CD14-positive monocyte (primary cell): ENCODE measurements at regions not wholly inside any gene's neighbourhood (a gene's known extent, or its start where the extent isn't known, plus 50 kb on each side); places are given as distances from the start of the nearest gene placed in this dataset.

Experiments
- DNase-seq, 3 donors: peaks; one replicate each; pipeline ENCODE4 v3.0.0-alpha.2; 2011 to 2022
- H2AFZ ChIP-seq: 2 replicates; pipeline ENCODE4 v1.6.0; 2012; ENCODE audit warnings: mild to moderate bottlenecking, low read depth, low read length, inconsistent platforms; ENCODE audit not compliant: insufficient read depth, poor library complexity, severe bottlenecking
- H3K27ac ChIP-seq, 2 donors: 1 replicate in 1 of 2; 2 replicates in 1 of 2; pipeline ENCODE4 v1.5.1; 2012 to 2013; ENCODE audit warnings: low read length in 2 of 2, control low read depth in 1 of 2, inconsistent platforms in 1 of 2, low read depth in 1 of 2, mild to moderate bottlenecking in 1 of 2
- H3K27me3 ChIP-seq, 2 donors: one replicate each; pipeline versions ENCODE4 v1.6.0 to v1.6.1; 2011 to 2013; ENCODE audit warnings: low read length in 2 of 2; ENCODE audit not compliant: control insufficient read depth in 2 of 2, insufficient read depth in 2 of 2
- H3K36me3 ChIP-seq, 2 donors: replicated peaks in 1 of 2; 1 replicate in 1 of 2; 2 replicates in 1 of 2; pipeline versions ENCODE4 v1.5.1 to v1.6.1; 2012 to 2013; ENCODE audit warnings: low read length in 2 of 2, control low read depth in 1 of 2, inconsistent platforms in 1 of 2, mild to moderate bottlenecking in 1 of 2; ENCODE audit not compliant: insufficient read depth in 2 of 2, control insufficient read depth in 1 of 2
- H3K4me1 ChIP-seq, 2 donors: 1 replicate in 1 of 2; 2 replicates in 1 of 2; pipeline versions ENCODE4 v1.5.1 to v1.6.1; 2012 to 2013; ENCODE audit warnings: low read length in 2 of 2, control low read depth in 1 of 2, inconsistent platforms in 1 of 2, mild to moderate bottlenecking in 1 of 2, moderate library complexity in 1 of 2; ENCODE audit not compliant: insufficient read depth in 2 of 2, control insufficient read depth in 1 of 2
- H3K4me2 ChIP-seq: replicated peaks from 2 replicates; pipeline ENCODE3; 2012; ENCODE audit warnings: low read length, moderate library complexity, mild to moderate bottlenecking; ENCODE audit not compliant: poor library complexity, severe bottlenecking; ENCODE audit errors: extremely low read depth
- H3K4me3 ChIP-seq, 3 experiments: fragments of 200-600 bp in 1 of 3; sonication (generic) in 1 of 3; replicated peaks in 1 of 3; 1 replicate in 2 of 3; 2 replicates in 1 of 3; pipeline ENCODE4 v1.5.1; 2011 to 2013; ENCODE audit warnings: low read length in 3 of 3, mild to moderate bottlenecking in 3 of 3, control low read depth in 2 of 3, low read depth in 2 of 3, inconsistent platforms in 1 of 3, moderate library complexity in 1 of 3
- H3K79me2 ChIP-seq: 2 replicates; pipeline ENCODE4 v1.6.0; 2012; ENCODE audit warnings: mild to moderate bottlenecking, control low read depth, inconsistent platforms, low read length, moderate library complexity; ENCODE audit not compliant: insufficient read depth
- H3K9ac ChIP-seq: 2 replicates; pipeline ENCODE4 v1.6.0; 2017; ENCODE audit warnings: low read length, mild to moderate bottlenecking; ENCODE audit not compliant: insufficient read depth, poor library complexity, severe bottlenecking
- H3K9me3 ChIP-seq, 2 donors: replicated peaks in 1 of 2; 1 replicate in 1 of 2; 2 replicates in 1 of 2; pipeline versions ENCODE4 v1.5.1 to v1.6.1; 2012 to 2013; ENCODE audit warnings: low read length in 2 of 2, control low read depth in 1 of 2; ENCODE audit not compliant: control insufficient read depth in 1 of 2, insufficient read depth in 1 of 2
- H4K20me1 ChIP-seq: 2 replicates; pipeline ENCODE4 v1.6.0; 2012; ENCODE audit warnings: mild to moderate bottlenecking, low read length, control low read depth, moderate library complexity; ENCODE audit not compliant: insufficient read depth
- H3K27ac Mint-ChIP-seq, 7 donors: one replicate each; pipeline ENCODE4 v1.8.0; 2020; ENCODE audit warnings: mild to moderate bottlenecking in 7 of 7, mixed read lengths in 7 of 7, moderate library complexity in 6 of 7, inconsistent platforms in 2 of 7
- H3K27me3 Mint-ChIP-seq, 3 donors: one replicate each; pipeline ENCODE4 v1.8.0; 2021 to 2022; ENCODE audit warnings: low read depth in 3 of 3, mild to moderate bottlenecking in 3 of 3, mixed read lengths in 3 of 3, moderate library complexity in 3 of 3, inconsistent platforms in 1 of 3
- H3K36me3 Mint-ChIP-seq, 2 donors: one replicate each; pipeline ENCODE4 v1.8.0; 2020; ENCODE audit warnings: mixed read lengths in 2 of 2, inconsistent platforms in 1 of 2, mild to moderate bottlenecking in 1 of 2
- H3K4me1 Mint-ChIP-seq: one replicate; pipeline ENCODE4 v1.8.0; 2020; ENCODE audit warnings: mild to moderate bottlenecking, mixed read lengths
- H3K4me3 Mint-ChIP-seq, 2 donors: one replicate each; pipeline ENCODE4 v1.8.0; 2020; ENCODE audit warnings: mild to moderate bottlenecking in 2 of 2, mixed read lengths in 2 of 2, moderate library complexity in 1 of 2
- H3K9me3 Mint-ChIP-seq, 7 donors: one replicate each; pipeline ENCODE4 v1.8.0; 2020 to 2022; ENCODE audit warnings: mixed read lengths in 7 of 7, mild to moderate bottlenecking in 6 of 7, moderate library complexity in 6 of 7, inconsistent platforms in 2 of 7
- CTCF ChIP-seq: fragments of 200-600 bp; IDR thresholded peaks from one replicate; pipeline ENCODE4 v1.8.0; 2022; ENCODE audit warnings: antibody characterized with exemption, mild to moderate bottlenecking
- WGBS: methylation state at CpG from one replicate; pipeline ENCODE4 v1.1.5; 2013; ENCODE audit warnings: missing lambda C conversion rate; ENCODE audit not compliant: insufficient coverage; 5-methylcytosine and 5-hydroxymethylcytosine counted together
- intact Hi-C, 2 donors: fragments of 100-400 bp; cut with micrococcal nuclease; formaldehyde crosslinking; loops; one replicate each; pipeline versions ENCODE4 v1.15.0 to v1.15.1; 2023

DNA sequence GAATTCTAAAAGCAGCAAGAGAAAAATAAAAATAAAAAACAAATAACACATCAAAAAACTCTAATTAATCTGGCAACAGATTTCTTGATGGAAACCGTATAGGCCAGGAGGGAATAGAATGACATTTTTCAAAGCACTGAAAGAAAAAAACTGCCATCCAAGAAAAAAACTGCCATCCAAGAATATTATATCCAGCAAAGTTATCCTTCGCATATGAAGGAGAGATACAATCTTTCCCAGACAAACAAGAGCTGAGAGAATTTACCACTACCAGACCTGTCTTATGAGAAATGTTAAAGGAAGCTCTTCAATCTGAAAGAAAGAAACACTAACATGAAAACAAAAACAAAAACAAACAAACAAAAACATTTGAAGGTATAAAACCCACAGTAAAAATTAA, 214.8 kb downstream of the EMP1 start:
- H4K20me1 ChIP-seq, result no peaks in the 10 kb centered on the region
- no peaks in the 10 kb centered on the region for H3K36me3 Mint-ChIP-seq
- H3K4me1 ChIP-seq, result no peaks in the 10 kb centered on the region
- TF ChIP-seq CTCF, result no peak
- intact Hi-C loops, result no loop called here
- H3K79me2 ChIP-seq, result no peaks in the 10 kb centered on the region
- whole genome bisulfite sequencing, result no CpG with 5 or more reads among the region's 2 CpGs
- H3K4me3 Mint-ChIP-seq, result no peak overlapping the region
- no peak overlapping the region for H3K27ac Mint-ChIP-seq
- H3K9me3 Mint-ChIP-seq, result peaks cover 6 to 23% (median 13%) of the 10 kb centered on the region in 7 donors
- no peak for DNase-seq
- peaks cover 6 to 13% of the 10 kb centered on the region in 2 donors for H3K9me3 ChIP-seq
- H3K9ac ChIP-seq, result no peak overlapping the region
- H3K4me2 ChIP-seq, result no peak overlapping the region
- H3K27me3 Mint-ChIP-seq, result peaks cover 0 to 7% (median 1%) of the 10 kb centered on the region in 3 donors
- H2AFZ ChIP-seq, result no peak overlapping the region
- H3K4me3 ChIP-seq, result no peak overlapping the region
- H3K36me3 ChIP-seq, result no peaks in the 10 kb centered on the region
- H3K4me1 Mint-ChIP-seq, result no peaks in the 10 kb centered on the region
- H3K27me3 ChIP-seq, result no peaks in the 10 kb centered on the region
- no peak overlapping the region for H3K27ac ChIP-seq

DNA sequence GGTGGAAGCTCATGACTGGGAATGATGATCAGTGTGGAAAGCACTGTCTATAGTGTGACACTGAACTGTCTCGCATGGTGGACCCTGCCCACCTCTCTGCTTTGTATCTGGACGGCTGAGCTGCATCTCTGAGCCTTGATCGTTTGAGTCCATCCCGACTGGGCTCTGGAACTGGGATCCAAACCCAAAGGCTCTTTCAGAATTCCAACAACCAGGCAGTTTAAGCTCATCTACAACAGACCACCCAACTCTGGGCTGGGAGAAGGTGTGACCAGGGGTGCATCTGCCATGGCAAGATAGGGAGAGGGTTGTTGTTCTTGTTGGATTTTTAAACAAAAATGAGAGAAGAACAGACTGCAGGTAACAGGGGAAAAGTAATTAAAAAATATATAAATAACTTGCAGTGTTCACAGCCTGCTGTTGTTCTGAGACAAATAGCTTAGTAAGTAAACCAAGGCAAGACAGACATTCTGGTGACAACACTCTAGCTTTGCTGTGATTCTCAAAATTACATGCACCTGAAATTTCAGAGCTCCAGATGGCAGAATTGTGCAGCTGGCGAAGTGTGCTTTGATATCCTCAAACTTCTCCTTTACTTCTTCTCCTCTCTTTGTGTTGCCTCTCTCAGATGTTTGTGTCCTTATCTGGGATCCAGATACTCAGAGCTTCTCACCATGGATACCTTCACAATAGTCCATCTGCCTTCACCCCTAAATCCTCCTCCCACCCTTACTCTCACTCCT, 209.6 kb downstream of the EMP1 start:
- no peaks in the 10 kb centered on the region for H3K36me3 ChIP-seq
- TF ChIP-seq CTCF, result no peak
- H3K4me1 ChIP-seq, result no peaks in the 10 kb centered on the region
- H2AFZ ChIP-seq, result no peak overlapping the region
- no peaks in the 10 kb centered on the region for H4K20me1 ChIP-seq
- H3K27ac ChIP-seq, result no peak overlapping the region
- H3K4me2 ChIP-seq, result no peak overlapping the region
- Mint-ChIP-seq H3K4me3 (no peak overlapping the region), H3K27ac (no peak overlapping the region), H3K27me3 (peaks cover 0 to 6% (median 0%) of the 10 kb centered on the region in 3 donors), H3K36me3 (no peaks in the 10 kb centered on the region), H3K4me1 (no peaks in the 10 kb centered on the region), H3K9me3 (peaks cover 7 to 28% (median 10%) of the 10 kb centered on the region in 7 donors)
- H3K79me2 ChIP-seq, result no peaks in the 10 kb centered on the region
- intact Hi-C loops, result no loop called here
- H3K9ac ChIP-seq, result no peak overlapping the region
- 91% methylated on average over 5 of the region's 5 CpGs for WGBS
- no peak overlapping the region for H3K4me3 ChIP-seq
- DNase-seq, result no peak
- H3K27me3 ChIP-seq, result no peaks in the 10 kb centered on the region
- H3K9me3 ChIP-seq, result peaks cover 6 to 13% of the 10 kb centered on the region in 2 donors
